Activated T-helper 2 cell treated with anti-CD3 and anti-CD28 coated beads, Interferon-gamma antibody, Interleukin-2, Interleukin-4, amounts not matched to agents 10 μg/mL and 5 μg/mL and 100 μg/mL, durations not matched to agents 14 hours and 24 hours and 36 hours (primary cell): ENCODE measurements at regions not wholly inside any gene's neighbourhood (a gene's known extent, or its start where the extent isn't known, plus 50 kb on each side); places are given as distances from the start of the nearest gene placed in this dataset.

ENCODE experiments used
- DNase-seq: peaks from one replicate; pipeline ENCODE4 v3.0.0; 2021; ENCODE audit warnings: low spot score
- H3K27ac Mint-ChIP-seq: one replicate; pipeline ENCODE4 v1.8.0; 2021; ENCODE audit warnings: mixed read lengths
- H3K27me3 Mint-ChIP-seq: one replicate; pipeline ENCODE4 v1.8.0; 2021; ENCODE audit warnings: low read depth, mixed read lengths
- H3K36me3 Mint-ChIP-seq: one replicate; pipeline ENCODE4 v1.8.0; 2021; ENCODE audit warnings: low read depth, mixed read lengths
- H3K4me1 Mint-ChIP-seq: one replicate; pipeline ENCODE4 v1.8.0; 2021; ENCODE audit warnings: low read depth, mixed read lengths
- H3K4me3 Mint-ChIP-seq: one replicate; pipeline ENCODE4 v1.8.0; 2021; ENCODE audit warnings: low read depth, mild to moderate bottlenecking, moderate library complexity, mixed read lengths
- H3K9me3 Mint-ChIP-seq: one replicate; pipeline ENCODE4 v1.8.0; 2021; ENCODE audit warnings: mixed read lengths
- intact Hi-C: fragments of 100-400 bp; cut with micrococcal nuclease; formaldehyde crosslinking; loops from one replicate; pipeline ENCODE4 v1.15.1; 2023

DNA sequence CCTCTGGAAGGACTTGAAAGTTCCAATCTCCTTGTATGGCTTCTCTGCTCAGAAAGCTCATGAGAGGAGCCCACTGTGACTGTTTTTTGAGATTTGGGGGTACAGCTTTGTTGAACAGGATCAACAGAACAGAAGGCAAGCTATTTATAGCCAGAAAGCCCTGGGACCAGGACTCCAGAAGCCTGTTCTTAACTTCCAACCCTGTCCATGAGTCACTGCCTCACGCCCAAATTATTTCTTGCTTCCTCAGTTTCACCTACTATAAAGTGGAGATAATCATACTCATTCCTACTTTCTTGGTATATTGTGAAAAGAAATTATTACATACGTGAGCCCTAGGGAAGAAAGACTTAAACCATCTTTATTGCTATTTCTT, 100.9 kb upstream of the MARCKS start:
- Mint-ChIP-seq H3K9me3 (no peaks in the 10 kb centered on the region), H3K27ac (no peak overlapping the region), H3K4me3 (no peak overlapping the region)

DNA sequence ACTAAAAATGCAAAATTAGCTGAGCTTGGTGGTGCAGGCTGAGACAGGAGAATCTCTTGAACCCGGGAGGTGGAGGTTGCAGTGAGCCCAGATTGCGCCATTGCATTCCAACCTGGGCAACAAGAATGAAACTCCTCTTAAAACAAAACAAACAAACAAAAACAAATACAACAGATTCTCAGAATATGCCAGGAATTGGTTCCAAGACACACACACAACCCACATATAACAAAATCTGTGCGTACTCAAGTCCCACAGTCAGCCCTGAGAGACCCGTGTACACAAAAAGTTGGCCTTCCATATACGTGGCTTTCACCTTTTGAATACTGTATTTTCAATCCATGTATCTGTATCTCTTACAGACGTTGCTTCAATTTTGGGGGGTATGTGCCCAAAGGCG, 98.9 kb upstream of the MARCKS start:
- no peaks in the 10 kb centered on the region for H3K4me1 Mint-ChIP-seq
- no peaks in the 10 kb centered on the region for H3K36me3 Mint-ChIP-seq
- H3K27me3 Mint-ChIP-seq, result peaks cover 4% of the 10 kb centered on the region
- H3K4me3 Mint-ChIP-seq, result no peak overlapping the region
- intact Hi-C loops, result no loop called here
- H3K27ac Mint-ChIP-seq, result no peak overlapping the region
- no peaks in the 10 kb centered on the region for H3K9me3 Mint-ChIP-seq
- no peak for DNase-seq

More for the DNA sequence above, 100.9 kb upstream of the MARCKS start:
- DNase-seq, result no peak
- intact Hi-C loops, result no loop called here
- Mint-ChIP-seq H3K4me1 (no peaks in the 10 kb centered on the region), H3K36me3 (no peaks in the 10 kb centered on the region), H3K27me3 (no peaks in the 10 kb centered on the region)

DNA sequence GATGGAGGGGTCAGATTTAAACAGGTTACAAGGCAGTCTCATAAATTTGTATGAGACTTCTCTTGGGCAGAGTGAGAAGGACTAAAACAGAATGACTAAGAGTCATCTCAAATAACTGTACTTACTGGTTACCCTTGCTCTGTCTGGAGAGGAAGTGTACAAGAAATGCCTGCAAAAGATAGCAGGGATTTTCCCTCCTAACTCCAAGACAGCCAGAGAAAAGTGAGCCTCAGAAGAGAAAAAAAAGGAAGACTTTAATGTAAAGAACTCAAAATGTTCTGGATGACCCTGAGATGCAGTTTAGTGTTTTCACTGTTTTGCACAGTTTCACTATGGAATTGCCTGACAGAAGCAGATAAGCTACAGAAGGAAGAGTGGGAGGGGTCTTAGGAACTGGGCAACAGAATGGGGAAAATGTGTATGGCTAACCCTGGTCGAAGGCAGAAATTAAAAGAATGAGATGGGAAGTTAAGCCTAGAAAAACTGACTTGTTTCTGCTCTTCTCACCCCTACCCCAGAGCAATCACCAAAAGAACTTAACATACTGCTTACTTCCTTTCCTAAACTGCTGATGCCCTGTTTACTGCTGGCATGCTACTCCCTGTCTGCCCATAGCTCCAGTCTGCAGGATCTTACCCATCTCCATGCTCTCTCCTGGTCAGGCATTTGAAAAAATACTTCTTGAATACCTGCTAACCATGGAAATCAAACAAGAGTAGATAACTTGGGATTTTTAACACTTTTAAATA, 98.1 kb upstream of the MARCKS start:
- Mint-ChIP-seq H3K27me3 (peaks cover 4% of the 10 kb centered on the region), H3K4me3 (no peak overlapping the region), H3K27ac (no peak overlapping the region), H3K4me1 (no peaks in the 10 kb centered on the region), H3K36me3 (no peaks in the 10 kb centered on the region), H3K9me3 (no peaks in the 10 kb centered on the region)
- no peak for DNase-seq
- intact Hi-C loops, result no loop called here

DNA sequence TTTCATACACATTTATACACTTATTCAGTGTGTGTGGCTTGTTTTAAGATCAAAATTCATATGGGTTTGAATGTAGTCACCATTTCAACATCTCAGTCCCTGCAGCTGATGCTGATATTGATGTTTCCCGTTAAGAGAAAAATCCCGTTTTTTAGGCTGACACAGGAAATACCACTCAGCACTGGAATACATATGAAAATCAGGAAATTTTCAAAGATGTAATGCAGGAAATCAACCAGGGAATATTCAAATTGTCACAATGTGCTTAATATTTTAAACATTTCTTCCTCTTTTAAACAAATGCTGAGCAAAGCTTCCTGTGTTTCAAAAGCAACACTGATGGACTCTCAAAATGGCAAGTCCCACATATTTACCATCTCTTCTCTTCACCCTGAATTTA, 94.5 kb upstream of the MARCKS start:
- no peaks in the 10 kb centered on the region for H3K9me3 Mint-ChIP-seq
- DNase-seq, result no peak
- H3K27ac Mint-ChIP-seq, result no peak overlapping the region
- H3K27me3 Mint-ChIP-seq, result peaks cover 5% of the 10 kb centered on the region
- no peaks in the 10 kb centered on the region for H3K36me3 Mint-ChIP-seq
- no peaks in the 10 kb centered on the region for H3K4me1 Mint-ChIP-seq
- intact Hi-C loops, result no loop called here
- H3K4me3 Mint-ChIP-seq, result no peak overlapping the region

DNA sequence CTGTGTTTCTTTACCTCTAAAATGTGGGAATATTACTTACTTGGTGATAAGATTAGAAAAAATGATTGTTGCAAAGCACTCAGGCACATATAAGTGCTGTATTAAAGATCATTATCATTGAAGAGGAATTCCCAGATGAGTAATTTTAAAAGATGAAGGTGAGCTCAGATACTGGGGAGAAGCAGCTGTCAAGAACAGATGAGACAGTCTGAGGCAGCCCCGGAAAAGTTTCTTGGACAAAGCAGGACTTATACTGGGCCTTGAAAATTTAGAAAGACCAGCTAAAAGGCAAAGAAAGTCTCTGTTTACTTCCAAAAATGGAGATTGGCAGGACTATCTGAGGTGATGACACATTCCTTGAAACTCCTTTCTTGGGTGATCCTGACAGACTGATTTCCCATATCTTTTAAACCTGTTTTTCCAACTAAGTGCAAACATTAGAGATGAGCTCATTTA, 93.8 kb upstream of the MARCKS start:
- no peak for DNase-seq
- H3K27me3 Mint-ChIP-seq, result peaks cover 5% of the 10 kb centered on the region
- H3K4me3 Mint-ChIP-seq, result no peak overlapping the region
- no peaks in the 10 kb centered on the region for H3K36me3 Mint-ChIP-seq
- H3K4me1 Mint-ChIP-seq, result no peaks in the 10 kb centered on the region
- no peak overlapping the region for H3K27ac Mint-ChIP-seq
- intact Hi-C loops, result no loop called here
- H3K9me3 Mint-ChIP-seq, result no peaks in the 10 kb centered on the region

DNA sequence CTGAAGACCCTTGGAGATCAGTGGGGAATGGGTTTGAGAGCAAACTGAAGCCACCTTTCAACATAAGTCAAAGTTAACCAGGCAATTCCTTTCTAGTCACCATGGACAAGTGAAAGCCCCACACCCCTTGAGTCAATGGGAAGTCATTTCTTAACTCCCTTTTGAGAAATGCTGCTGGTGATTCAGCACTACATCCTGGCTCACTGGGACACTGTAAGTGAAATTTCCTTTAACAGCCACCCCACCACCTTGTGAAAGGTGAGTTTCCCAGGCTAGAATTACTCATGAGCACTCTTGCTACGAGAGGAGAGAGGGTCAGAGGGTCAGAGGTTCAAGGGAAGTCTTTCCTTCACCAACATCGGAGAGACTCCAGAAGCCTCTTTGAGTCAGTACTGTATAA, 93.3 kb upstream of the MARCKS start:
- Mint-ChIP-seq H3K9me3 (no peaks in the 10 kb centered on the region), H3K4me3 (no peak overlapping the region)
- intact Hi-C loops, result no loop called here

DNA sequence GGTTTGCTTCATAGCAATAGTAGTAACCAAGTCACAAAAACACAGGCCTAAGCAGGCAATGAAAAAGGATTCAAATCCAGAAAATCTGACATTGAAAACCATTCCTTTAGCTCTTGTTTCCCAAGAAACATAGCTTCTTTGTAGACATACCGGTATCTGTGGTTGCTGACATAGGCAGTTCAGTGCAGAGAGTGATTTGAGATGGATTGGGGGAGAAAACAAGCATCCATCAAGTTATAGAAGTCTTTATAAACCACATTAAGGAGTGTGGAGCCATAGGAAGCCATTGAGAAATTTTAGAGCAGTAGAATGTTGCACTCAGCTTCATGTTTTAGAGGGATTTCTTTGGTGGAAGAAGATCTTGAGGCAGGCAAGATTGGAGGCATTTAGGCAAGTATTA, 91.2 kb upstream of the MARCKS start:
- Mint-ChIP-seq H3K9me3 (no peaks in the 10 kb centered on the region), H3K4me1 (no peaks in the 10 kb centered on the region), H3K4me3 (no peak overlapping the region), H3K36me3 (no peaks in the 10 kb centered on the region), H3K27me3 (peaks cover 5% of the 10 kb centered on the region), H3K27ac (no peak overlapping the region)
- intact Hi-C loops, result no loop called here
- no peak for DNase-seq

More for the DNA sequence above, 93.3 kb upstream of the MARCKS start:
- H3K27me3 Mint-ChIP-seq, result peaks cover 5% of the 10 kb centered on the region
- no peaks in the 10 kb centered on the region for H3K36me3 Mint-ChIP-seq
- no peaks in the 10 kb centered on the region for H3K4me1 Mint-ChIP-seq
- H3K27ac Mint-ChIP-seq, result no peak overlapping the region
- no peak for DNase-seq

DNA sequence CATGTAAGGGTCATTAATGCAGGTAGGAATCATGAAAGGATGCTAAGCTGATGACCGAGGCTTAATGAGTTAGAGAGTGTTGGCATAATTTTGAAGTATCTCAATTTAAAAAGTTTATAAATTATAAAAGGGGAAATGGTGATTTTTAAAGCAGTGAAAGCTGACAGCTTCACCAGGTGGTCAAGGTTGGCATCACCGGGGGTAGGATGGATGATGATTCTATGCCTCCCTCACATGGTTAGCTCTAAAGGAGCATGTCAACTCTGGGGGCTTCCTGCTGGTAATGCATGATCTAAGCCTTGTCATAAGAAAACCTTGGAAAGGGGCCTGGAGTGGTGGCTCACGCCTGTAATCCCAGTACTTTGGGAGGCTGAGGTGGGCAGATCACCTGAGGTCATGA, 89.2 kb upstream of the MARCKS start:
- H3K27me3 Mint-ChIP-seq, result peaks cover 1% of the 10 kb centered on the region
- intact Hi-C loops, result no loop called here
- H3K4me3 Mint-ChIP-seq, result no peak overlapping the region
- no peaks in the 10 kb centered on the region for H3K36me3 Mint-ChIP-seq
- no peak for DNase-seq
- H3K27ac Mint-ChIP-seq, result no peak overlapping the region
- no peaks in the 10 kb centered on the region for H3K4me1 Mint-ChIP-seq
- H3K9me3 Mint-ChIP-seq, result no peaks in the 10 kb centered on the region

DNA sequence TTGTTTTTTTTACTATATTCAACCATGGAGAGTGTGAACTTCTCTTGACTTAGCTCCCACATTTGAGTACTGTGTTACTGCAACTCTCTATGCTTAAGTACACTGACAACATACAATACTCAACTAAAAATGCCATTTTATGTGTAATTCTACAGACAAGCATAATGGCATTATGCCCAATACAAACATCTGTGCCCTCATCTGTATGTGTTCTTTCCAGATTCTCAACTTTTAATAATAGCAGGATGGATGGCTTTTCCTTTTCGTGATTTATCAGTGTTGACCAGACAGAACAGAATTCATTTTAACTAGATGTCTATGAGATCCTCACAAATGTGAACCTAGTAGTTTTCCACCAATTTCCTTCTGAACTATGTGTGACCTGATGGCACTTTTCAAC, 84.2 kb upstream of the MARCKS start:
- Mint-ChIP-seq H3K27ac (no peak overlapping the region), H3K36me3 (no peaks in the 10 kb centered on the region), H3K4me1 (no peaks in the 10 kb centered on the region), H3K4me3 (no peak overlapping the region), H3K9me3 (no peaks in the 10 kb centered on the region), H3K27me3 (no peaks in the 10 kb centered on the region)
- intact Hi-C loops, result no loop called here
- no peak for DNase-seq

DNA sequence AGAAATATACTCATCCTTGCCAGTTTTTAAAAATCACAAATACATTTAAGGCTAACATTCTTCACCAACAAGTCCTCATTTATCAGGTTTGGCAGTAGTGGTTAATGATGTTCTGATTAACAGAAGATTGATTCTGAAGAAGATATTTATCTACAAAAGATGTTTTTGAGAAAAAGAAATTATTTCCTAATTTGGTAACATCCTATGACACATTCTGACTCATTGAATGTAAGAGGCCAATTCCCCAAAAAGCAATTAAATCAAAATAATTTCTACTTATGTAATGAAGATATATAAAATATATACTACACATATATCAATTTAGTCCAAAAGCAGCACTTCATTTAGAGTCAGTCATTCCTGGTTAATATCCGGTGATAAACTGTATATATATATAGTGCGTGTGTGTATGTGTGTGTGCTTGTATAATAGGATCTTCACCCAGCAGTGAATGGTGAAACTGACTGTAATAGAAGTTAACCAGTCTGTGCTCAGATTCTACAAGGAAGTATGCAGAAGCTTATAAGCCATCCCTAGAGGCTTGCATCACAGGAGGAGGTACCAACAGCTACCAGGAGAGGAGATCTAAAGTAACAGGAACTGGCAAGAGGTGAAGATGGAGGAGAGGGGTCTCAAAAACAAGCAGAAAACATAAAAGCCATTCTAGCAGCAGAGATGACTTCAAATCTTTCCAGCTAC, 82.9 kb upstream of the MARCKS start:
- no peaks in the 10 kb centered on the region for H3K9me3 Mint-ChIP-seq
- intact Hi-C loops, result no loop called here
- DNase-seq, result no peak

DNA sequence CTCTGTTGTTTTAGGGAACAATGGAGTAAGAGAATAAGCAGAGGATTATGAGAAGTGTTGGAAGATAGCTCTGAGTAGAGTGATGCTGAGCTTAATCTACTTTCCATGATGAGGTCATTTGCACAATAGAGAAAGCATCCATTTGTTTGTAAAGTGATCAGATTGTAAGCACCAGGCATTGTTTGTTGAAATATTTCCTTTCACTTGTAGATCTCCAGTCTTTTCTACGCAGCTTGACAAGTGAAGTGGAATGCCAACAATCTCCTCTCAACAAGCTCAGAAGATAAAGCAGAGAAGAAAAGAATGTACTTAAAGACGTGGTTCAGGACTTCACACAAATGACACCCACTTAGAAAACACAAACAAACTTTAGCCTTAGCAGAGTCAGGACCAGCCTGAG, 80.1 kb upstream of the MARCKS start:
- Mint-ChIP-seq H3K27ac (no peak overlapping the region), H3K4me3 (no peak overlapping the region), H3K36me3 (no peaks in the 10 kb centered on the region), H3K4me1 (no peaks in the 10 kb centered on the region), H3K27me3 (no peaks in the 10 kb centered on the region), H3K9me3 (no peaks in the 10 kb centered on the region)
- DNase-seq, result no peak
- intact Hi-C loops, result no loop called here

More for the DNA sequence above, 82.9 kb upstream of the MARCKS start:
- H3K27me3 Mint-ChIP-seq, result no peaks in the 10 kb centered on the region
- no peak overlapping the region for H3K27ac Mint-ChIP-seq
- H3K4me3 Mint-ChIP-seq, result no peak overlapping the region
- no peaks in the 10 kb centered on the region for H3K4me1 Mint-ChIP-seq
- H3K36me3 Mint-ChIP-seq, result no peaks in the 10 kb centered on the region

DNA sequence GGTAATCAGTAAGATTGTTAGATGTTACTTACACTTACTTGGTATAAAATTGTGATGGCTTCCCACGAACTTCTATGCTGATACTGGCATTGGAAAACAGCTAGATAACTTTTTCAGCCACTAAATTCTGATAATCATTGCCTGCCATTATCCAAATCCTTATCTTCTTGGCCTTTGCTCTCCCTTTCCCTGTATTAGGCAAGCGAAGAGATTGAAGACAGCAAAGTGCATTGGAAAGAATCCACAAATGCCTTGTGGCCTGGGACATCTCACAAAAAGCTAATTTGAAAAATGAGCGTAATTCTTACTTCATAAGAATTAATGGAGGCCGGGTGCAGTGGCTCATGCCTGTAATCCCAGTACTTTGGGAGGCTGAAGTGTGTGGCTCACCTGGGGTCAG, 79.5 kb upstream of the MARCKS start:
- H3K4me3 Mint-ChIP-seq, result no peak overlapping the region
- no peaks in the 10 kb centered on the region for H3K36me3 Mint-ChIP-seq
- H3K27ac Mint-ChIP-seq, result no peak overlapping the region

DNA sequence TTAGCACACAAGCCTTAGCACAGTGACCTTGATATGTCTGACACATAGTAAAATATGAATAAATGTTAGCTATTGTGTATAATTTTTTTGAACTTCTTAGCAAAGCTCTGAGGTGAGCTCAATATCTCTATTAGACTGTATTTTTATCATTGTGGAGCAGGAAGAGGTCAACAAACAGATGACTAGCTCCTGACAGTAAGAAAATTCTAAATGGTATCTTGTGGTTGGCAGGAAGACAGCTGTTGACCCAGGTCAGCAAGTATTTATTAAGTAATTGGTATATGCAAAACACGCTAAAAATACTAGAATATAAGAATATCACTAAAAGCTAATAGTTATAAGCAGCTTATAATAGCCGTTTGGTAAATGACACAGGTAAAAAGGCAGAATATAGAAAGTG, 77.5 kb upstream of the MARCKS start:
- Mint-ChIP-seq H3K27me3 (no peaks in the 10 kb centered on the region), H3K27ac (no peak overlapping the region), H3K36me3 (no peaks in the 10 kb centered on the region), H3K9me3 (no peaks in the 10 kb centered on the region), H3K4me3 (no peak overlapping the region), H3K4me1 (no peaks in the 10 kb centered on the region)
- intact Hi-C loops, result no loop called here
- DNase-seq, result no peak

More for the DNA sequence above, 79.5 kb upstream of the MARCKS start:
- DNase-seq, result no peak
- H3K4me1 Mint-ChIP-seq, result no peaks in the 10 kb centered on the region
- no peaks in the 10 kb centered on the region for H3K27me3 Mint-ChIP-seq
- intact Hi-C loops, result no loop called here
- H3K9me3 Mint-ChIP-seq, result no peaks in the 10 kb centered on the region
